SIG-M5 treated with dmso at 0.1 percent for 504 hours (cell line): ENCODE measurements at regions not wholly inside any gene's neighbourhood (a gene's known extent, or its start where the extent isn't known, plus 50 kb on each side); places are given as distances from the start of the nearest gene placed in this dataset.

Experiments
- DNase-seq: peaks from one replicate; lab custom pipeline; 2025; ENCODE audit not compliant: unreplicated experiment; lab: John Stamatoyannopoulos, UW

GRCh38 chrX:39975101-39975925 is 122.4 kb downstream of the BCOR start:
- DNase-seq: peak; percentile 8

- DNase-seq: no peak
Measured at GRCh38 chrX:39981946-39982345, 115.8 kb downstream of the BCOR start.

GRCh38 chrX:39982948-39983347 is 114.8 kb downstream of the BCOR start:
- DNase-seq: no peak

- DNase-seq: no peak
Measured at GRCh38 chrX:39983715-39984114, 114.0 kb downstream of the BCOR start.

- DNase-seq: no peak
Measured at GRCh38 chrX:39984191-39984956, 113.4 kb downstream of the BCOR start.

GRCh38 chrX:39985071-39985470 is 112.7 kb downstream of the BCOR start:
- DNase-seq: no peak

- DNase-seq: no peak
Measured at GRCh38 chrX:39985551-39985950, 112.2 kb downstream of the BCOR start.

GRCh38 chrX:39988496-39988895 is 109.3 kb downstream of the BCOR start:
- no peak for DNase-seq

- DNase-seq: no peak
Measured at GRCh38 chrX:39990388-39990787, 107.4 kb downstream of the BCOR start.

- no peak for DNase-seq
Measured at GRCh38 chrX:39992300-39992699, 105.5 kb downstream of the BCOR start.

GRCh38 chrX:39995457-39995856 is 102.3 kb downstream of the BCOR start:
- no peak for DNase-seq

GRCh38 chrX:39996536-39996935 is 101.2 kb downstream of the BCOR start:
- no peak for DNase-seq

- DNase-seq: no peak
Measured at GRCh38 chrX:39998636-39999406, 98.9 kb downstream of the BCOR start.
